ENCODE measurements at regions not wholly inside any gene's neighbourhood (a gene's known extent, or its start where the extent isn't known, plus 50 kb on each side); places are given as distances from the start of the nearest gene placed in this dataset.
"Not testable (repeated sequence)": the region's sequence is repeated elsewhere in the genome, so short reads cannot be mapped to it uniquely, and the experiment has no call there.

DNA sequence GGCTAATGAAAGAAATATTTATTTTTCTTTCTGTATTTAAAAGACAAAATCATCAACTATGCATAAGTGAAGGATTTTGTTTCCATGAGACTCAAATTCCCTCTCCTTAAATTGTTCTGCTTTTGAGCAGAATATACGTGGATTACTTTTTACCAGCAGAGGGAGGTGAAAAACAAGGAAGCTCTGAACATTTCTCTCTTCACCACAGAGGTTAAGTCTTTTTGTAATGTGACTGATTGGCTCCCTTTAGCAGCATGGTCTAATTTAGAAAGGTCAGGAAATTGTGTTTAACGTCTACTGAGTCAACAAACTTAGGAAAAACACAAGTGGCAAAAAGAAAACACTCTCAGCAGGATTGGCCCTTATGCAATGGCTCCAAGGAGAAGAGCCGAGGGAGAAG, 55.1 kb upstream of the F9 start:
- no peak for DNase-seq

DNA sequence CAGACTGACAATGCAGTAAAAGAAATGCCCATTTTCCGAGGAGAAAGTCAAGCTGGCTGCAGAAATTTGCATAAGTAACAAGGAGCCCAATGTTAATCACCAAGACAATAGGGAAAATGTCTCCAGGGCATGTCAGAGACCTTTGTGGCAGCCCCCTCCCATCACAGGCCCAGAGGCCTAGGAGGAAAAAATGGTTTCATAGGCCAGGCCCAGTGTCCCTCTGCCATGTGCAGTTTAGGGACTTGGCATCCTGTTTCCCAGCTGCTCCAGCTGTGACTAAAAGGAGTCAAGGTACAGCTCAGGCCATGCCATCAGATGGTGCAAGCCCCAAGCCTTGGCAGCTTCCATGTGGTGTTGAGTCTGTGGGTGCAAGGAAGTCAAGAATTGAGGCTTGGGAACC, 68.6 kb upstream of the F9 start:
- DNase-seq, result not testable (repeated sequence)

DNA sequence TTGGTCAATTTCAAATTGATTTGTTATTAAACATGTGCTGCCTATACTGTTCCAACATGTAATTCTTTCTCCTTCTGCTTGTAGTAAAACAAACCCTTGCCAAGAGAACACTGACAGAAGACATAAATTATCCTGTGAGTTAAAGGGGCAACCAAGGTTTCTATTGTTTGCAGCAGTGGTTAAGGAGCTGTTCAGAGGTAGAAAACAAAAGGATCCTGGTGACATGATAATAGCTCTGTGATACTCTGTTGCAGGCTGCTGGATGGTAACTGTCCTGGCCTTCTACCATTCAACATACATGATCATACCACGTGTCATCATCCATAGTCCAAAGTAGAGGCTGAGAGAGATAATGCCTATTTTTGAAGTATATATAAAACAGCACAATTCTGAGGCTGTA, 75.8 kb upstream of the F9 start:
- no peak for DNase-seq

DNA sequence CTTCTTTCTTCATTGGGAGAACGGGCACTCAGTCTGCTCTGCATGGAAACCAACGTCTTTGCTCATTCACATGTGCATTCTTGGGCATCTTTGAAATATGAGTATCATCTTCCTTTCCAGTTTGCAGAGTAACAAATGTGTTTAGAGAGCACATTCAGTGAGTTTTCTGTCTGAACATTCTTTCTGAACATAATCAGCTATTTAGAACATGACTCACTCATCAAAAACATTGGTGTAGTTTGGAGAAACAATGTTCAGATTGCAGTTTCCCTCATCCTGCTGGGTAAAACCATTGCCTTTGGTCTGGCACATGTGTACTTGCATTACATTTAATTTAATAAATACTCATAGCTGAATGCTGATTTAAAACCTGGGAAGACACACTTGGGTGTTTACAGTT, 81.5 kb upstream of the F9 start:
- no peak for DNase-seq

DNA sequence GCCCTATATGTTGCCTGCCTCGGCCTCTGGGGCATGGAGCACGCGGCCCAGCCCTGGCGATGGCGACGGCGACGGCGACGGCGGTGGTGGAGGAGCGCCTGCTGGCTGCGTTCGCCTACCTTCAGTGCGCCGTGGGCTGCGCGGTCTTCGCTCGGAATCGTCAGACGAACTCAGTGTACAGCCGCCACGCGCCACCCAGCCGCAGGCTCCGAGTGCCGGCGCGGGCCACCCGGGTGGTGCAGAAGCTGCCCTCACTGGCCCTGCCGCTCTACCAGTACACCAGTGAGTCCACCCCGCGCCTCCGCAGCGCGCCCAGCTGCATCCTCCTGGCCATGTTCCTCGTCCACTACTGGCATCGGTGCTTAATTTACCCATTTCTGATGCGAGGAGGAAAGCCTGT, 83.7 kb upstream of the F9 start:
- DNase-seq, result no peak

DNA sequence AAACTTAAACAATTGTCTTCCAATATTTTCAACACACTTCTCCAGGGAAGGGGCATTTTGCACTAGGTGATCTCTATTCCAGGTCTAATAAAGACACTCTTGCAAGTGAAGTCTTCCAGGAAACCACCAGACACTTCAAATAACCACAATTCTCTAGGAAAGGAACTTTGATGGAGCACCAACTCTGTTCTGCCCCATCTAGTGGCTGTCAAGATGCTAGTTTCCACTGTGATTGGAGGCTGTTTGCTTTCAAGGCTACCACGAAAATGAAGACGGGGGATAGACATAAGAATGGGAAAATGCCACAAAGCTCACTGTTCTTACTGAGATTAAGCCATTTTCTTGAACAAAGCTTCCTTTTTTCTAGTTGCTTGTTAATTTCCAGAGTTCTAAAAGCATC, 100.6 kb upstream of the F9 start:
- DNase-seq, result no peak

DNA sequence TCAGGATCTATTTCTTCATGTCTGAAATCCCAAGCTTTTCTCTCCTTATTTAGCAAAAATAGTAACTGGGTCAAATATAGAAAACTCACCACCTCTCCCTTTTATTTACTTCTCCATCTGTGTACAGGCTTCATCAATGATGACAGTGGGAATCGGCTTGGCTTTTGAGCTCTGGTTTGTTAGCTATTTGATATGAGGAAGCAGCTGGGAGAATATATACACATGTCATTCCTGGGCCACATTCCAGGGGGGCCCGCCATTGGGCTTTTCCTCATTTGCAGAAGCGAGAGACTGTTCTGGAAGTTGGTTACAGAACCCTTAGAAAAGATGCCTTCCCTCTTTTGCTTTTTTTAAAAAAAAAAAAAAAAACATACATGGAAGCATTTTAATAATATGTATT, 107.4 kb upstream of the F9 start:
- no peak for DNase-seq

DNA sequence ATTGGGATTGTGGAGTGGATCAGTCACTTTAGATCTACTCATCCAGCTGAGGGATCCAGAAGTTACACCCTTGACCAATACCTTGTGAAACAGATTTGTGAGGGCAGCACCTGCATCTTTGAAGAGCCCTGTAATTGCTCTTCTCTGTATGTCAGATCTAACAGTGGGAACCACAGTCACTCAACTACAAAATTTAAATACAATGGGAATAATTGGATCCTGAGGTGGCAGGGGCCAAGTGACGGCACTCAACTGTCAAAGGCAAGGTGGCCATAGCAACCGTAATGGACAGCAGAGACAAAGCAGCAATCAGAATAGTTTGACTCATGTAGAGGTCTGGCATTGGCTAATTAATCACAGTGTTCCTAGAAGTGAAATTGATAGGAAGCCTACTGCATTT, 132.3 kb upstream of the F9 start:
- not testable (repeated sequence) for DNase-seq

DNA sequence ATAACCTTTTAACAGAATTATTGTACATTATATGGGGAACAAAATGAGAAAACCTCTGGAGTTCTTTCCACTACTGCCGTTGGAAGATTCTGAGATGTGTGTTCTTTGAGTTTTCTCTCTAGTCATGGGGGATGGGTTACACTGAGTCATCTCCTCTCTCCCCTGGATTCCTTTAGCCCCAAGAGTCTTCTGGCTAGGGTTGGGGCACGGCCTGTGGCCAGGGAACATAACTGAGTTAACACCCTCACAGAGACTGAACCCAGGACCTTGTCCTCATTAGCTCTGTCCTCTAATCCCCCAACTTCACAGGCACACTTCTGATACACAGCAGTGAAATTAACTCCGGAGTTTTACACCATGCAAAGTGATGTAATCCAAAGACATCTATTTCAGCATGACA, 142.3 kb upstream of the F9 start:
- DNase-seq, result no peak

DNA sequence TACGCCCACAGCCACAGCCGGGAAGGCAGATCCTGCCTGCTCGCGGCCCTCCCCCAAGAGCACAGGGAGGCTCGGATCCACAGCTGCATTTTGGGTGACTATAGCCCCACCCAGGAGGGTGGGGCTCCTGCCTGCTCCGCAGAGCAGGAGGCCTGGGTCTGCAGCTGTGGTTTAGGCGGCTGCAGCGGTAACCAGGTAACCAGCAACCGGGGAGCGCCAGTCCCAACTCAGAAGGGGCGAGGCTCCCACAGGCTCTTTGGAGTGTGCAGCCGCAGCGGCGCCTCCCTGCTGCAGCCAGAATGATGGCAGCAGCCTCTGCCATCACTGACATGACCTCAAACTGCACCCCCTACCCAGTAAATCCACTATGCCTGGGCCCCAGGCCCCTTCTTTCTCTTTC, 148.0 kb upstream of the F9 start:
- DNase-seq, result no peak

DNA sequence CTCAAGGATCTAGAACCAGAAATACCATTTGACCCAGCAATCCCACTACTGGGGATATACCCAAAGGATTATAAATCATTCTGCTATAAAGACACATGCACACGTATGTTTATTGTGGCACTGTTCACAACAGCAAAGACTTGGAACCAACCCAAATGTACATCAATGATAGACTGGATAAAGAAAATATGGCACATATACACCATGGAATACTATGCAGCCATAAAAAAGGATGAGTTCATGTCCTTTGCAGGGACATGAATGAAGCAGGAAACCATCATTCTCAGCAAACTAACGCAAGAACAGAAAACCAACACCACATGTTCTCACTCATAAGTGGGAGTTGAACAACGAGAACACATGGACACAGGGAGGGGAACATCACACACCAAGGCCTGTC, 154.0 kb upstream of the F9 start:
- DNase-seq, result not testable (repeated sequence)

DNA sequence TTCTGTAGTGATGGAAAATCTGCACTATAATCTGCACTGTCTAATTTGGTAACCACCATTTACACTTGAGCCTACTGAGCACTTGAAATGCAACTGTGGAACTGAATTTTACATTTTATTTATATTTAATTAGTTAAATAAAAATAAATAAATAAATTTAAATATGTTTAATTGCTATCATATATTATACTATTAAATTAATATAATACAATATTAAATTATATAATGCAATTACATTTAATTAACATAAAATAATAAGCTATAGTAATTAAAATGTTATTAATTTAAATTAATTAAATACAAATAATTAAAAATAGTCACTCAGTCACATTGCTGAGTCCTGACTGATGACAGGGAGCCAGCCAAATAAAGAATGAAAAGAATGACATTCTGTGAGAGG, 170.2 kb upstream of the F9 start:
- no peak for DNase-seq

DNA sequence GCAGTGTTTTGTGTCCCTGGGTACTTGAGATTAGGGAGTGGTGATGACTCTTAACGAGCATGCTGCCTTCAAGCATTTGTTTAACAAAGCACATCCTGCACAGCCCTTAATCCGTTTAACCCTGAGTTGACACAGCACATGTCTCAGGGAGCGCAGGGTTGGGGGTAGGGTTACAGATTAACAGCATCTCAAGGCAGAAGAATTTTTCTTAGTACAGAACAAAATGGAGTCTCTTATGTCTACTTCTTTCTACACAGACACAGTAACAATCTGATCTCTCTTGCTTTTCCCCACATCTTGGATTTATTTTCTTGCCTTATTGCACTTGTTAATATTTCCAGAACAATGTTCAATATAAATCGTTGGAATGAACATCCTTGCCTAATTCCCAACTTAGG, 187.9 kb upstream of the F9 start:
- not testable (repeated sequence) for DNase-seq

DNA sequence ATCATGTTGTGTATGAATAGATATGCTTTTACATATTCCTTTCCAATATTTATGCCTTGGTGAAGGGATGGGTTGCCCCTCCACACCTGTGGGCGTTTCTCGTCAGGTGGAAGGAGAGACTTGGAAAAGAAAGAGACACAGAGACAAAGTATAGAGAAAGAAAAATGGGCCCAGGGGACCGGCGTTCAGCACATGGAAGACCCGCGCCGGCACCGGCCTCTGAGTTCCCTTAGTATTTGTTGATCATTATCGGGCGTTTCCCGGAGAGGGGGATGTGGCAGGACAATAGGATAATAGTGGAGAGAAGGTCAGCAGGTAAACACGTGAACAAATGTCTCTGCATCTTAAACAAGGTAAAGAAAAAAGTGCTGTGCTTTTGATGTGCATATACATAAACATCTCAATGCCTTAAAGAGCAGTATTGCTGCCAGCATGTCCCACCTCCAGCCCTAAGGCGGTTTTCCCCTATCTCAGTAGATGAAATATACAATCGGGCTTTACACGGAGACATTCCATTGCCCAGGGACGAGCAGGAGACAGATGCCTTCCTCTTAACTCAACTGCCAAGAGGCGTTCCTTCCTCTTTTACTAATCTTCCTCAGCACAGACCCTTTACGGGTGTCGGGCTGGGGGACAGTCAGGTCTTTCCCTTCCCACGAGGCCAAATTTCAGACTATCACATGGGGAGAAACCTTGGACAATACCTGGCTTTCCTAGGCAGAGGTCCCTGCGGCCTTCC, 188.5 kb upstream of the F9 start:
- DNase-seq, result not testable (repeated sequence)

DNA sequence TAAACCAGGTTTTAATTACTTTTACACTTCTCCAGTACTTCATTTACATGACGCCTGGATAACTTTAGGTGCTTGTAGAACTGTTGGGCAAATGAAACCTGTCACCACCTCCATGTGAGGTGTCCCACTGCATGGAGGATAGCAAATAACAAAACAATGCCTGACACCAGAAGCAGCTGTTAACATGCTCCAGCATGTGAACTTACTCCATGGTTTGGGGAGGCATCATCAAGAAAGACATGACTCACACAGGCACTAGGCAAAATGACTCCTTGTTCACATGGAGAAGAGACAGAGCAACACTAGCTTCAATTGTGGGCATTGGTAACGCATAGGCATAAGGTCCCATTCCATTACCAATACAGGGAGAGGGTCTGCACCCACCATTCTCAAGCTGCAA, 198.1 kb upstream of the F9 start:
- no peak for DNase-seq

DNA sequence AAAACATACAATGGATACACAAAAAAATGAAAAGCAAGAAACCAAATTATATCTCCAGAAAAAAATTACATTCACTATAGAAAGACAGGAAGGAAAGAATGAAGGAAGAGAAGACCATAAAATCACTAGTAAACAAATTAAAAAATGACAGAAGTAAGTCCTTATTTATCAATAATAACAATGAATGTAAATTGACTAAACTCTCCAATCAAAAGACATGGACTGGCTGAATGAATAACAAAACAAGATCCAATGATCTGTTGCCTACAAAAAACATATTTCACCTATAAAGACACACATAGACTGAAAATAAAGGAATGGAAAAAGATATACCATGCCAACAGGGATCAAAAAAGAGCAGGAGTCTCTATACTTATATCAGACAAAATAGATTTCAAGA, 203.2 kb upstream of the F9 start:
- DNase-seq, result no peak

DNA sequence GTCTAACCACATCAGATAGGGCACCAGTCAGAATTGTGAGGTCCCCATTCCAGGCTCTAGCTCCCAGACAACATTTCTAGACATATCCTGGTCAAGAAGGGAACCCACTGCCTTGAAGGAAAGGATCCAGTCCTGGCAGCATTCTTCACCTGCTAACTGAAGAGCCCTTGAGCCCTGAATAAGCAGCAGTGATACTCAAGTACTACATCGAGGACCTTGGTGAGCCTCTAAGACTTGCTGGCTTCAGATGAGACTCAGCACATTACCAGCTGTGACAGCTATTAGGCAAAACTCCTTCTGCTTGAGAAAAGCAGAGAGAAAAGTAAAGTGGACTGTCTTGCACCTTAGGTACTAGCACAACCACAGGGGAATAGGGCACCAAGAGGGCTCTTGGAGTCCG, 205.8 kb upstream of the F9 start:
- no peak for DNase-seq

DNA sequence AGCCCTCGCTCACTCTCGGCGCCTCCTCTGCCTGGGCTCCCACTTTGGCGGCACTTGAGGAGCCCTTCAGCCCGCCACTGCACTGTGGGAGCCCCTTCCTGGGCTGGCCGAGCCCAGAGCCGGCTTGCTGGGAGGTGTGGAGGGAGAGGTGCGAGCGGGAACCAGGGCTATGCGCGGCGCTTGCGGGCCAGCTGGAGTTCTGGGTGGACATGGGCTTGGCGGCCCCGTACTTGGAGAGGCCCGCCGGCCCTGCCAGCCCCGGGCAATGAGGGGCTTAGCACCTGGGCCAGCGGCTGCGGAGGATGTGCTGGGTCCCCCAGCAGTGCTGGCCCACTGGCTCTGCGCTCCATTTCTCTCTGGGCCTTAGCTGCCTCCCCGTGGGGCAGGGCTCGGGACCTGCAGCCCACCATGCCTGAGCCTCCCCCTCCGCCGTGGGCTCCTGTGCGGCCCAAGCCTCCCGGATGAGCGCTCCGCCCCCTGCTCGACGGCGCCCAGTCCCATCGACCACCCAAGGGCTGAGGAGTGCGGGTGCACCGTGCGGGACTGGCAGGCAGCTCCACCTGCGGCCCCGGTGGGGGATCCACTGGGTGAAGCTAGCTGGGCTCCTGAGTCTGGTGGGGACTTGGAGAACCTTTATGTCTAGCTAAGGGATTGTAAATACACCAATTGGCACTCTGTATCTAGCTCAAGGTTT, 209.7 kb upstream of the F9 start:
- not testable (repeated sequence) for DNase-seq

DNA sequence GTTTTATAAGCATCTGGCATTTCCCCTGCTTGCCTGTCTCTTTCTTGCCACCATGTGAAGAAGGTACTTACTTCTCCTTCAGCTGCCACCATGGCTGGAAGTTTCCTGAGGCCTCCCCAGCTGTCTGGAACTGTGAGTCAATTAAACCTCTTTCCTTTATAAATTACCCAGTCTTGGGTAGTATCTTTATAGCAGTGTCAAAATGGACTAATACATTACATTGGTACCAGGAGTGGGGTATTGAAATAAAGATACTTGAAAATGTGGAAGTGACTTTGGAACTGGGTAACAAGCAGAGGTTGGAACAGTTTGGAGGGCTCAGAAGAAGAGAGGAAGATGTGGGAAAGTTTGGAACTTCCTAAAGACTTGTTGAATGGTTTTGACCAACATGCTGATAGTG, 223.9 kb upstream of the F9 start:
- not testable (repeated sequence) for DNase-seq

DNA sequence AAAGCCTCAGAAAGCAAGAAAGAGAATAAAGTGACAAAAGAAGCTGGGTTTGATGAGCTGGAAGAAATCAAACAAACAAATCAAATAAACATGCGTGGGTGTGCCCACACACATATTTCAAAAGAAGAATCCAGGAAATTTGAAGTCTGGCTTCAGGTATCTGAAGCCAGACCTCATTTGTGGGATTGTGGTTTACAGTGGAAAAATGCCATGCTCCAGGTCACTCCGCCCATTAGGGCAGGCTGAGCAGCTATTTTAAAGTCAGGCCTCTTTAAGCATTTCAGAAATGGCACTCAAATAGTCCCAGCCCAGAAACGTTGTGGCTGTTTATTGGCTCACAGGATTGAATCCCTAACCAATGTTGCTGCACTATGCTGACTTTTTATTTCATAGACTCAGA, 226.1 kb upstream of the F9 start:
- no peak for DNase-seq

DNA sequence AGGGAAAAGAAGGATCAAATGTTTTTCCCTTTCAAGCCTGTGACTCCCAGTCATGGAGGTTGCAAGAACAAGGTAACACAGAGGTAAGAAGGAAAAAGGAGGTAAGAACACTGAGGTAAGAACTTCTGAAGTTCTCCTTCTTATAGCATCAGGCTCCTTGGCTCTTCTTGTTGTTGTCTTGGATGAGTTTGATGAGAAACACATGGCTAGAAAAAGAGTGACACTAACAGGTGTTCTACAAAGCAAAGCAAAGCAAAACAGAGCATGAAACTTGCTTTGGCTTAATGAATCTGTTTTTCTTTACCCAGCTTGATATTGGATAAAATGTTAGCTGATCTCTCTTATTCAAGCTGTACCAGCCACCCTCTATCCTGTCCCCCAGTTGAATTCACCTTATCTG, 231.2 kb upstream of the F9 start:
- DNase-seq, result no peak

DNA sequence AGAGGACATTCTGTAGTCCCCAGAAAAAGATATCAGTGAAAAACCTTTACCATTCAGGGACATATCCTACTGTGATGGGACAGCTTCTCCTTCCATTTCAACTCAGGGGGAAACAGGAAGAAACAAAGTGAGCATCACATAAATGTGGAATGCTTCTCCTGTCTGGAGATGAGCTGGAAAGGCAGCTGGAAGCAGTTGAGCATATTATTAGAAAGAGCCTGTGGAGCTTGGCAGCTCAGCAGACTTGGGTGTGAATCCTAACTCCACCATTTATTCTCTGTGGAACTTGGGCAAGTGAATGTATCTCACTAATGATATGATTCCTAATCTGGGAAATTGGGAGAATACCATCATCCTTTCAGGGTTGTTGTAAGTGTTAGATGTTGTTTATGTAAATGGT, 232.1 kb upstream of the F9 start:
- no peak for DNase-seq

DNA sequence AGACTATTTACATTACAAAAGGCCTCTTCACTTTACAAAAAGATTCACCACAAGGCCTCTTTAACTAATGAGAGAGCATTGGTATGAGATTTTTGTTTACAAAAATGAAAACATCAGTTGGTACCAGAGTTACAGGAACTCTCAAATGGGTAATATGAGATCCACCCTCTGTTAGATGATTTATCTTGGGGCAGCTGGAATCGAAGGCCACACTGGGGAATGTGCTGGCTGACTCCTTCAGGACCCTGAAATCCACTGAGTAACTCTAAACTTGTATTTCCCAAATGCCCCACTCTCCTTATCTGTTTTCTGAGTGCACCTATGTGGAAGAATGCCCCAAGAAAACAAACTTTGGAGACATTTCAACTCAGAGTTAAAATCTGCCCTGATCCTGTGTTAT, 232.9 kb upstream of the F9 start:
- no peak for DNase-seq

DNA sequence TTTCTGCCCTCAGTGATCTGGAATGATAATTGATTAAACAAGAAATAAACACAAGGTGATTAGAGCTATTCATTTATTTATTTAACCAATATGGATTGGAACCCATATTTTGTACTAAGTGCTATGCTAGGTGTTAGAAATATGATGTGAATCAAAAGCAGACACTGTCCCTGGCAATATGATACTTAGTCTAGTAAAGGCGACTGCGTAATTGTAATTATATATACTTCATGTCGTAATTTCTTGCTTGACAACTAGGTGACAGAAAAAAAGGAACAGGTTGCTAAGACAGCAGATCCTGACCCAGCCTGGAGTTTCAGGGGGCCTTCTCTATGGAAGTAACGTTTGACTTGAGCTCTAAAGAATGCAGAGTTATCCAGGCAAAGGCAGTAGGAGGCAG, 236.5 kb upstream of the F9 start:
- DNase-seq, result no peak

DNA sequence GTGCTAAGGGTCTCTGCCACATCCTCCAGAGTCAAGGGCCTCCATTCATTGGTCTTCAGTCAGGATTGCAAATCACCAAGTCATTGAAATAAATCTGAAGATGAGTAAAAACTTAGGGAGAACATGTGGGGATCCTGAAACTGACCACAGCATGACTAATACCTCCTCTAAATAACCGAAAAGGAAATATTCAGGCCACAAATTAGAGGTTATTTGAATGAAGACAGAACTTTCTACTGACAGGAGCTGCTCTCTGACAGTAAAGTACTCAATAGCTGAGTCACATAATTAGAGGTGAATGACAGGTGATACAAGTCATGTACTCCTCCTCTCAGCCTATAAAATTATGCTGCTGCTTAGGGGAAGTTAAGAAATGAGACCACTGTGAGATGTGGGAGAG, 240.2 kb upstream of the F9 start:
- no peak for DNase-seq
